ENCODE measurements at regions not wholly inside any gene's neighbourhood (a gene's known extent, or its start where the extent isn't known, plus 50 kb on each side); places are given as distances from the start of the nearest gene placed in this dataset.
"Not testable (repeated sequence)": the region's sequence is repeated elsewhere in the genome, so short reads cannot be mapped to it uniquely, and the experiment has no call there.

DNA sequence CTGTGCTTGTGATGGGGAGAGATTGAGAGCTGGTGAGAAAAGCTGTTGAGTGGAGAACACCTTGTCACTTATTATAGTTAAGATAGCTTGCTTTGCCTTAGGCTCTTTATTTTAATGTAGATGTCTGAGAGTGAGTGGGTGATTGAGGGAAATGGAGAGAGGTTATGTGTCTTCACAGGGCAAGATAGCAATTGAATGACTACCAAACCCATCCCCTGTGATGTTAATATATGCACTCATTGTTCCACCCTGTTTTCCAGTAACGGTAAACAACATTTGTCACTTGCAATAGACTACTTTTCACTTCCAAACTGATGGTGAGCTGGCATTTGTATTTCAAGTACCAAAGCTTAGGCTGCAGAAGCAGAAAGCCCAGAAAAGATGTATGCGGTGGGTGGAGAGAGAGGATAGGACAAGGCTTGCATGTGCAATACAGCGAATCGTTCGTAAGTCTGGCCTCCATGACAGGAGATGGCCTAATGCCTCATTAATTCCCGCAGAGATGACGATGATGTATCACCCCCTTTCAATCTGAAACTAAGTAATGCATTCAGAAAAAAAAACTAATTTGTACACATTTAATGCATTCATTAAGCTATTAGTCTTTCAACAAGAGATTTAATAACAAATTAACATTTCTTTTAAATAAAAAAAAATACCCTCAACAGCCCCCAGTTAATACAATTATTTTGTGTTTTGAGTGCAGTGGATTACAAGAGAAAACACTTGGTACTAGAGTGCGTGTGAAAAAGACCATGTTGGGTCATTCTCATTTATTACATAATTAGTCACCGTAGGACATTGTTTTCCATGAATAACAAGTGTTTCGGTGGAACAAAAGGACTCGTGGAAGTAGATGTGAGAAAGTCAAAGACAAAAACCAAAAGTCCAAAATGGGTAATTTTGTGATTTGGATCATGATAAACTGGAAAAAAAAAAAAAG lies 699.0 kb downstream of the BRINP1 start:
- DNase-seq: no peak

DNA sequence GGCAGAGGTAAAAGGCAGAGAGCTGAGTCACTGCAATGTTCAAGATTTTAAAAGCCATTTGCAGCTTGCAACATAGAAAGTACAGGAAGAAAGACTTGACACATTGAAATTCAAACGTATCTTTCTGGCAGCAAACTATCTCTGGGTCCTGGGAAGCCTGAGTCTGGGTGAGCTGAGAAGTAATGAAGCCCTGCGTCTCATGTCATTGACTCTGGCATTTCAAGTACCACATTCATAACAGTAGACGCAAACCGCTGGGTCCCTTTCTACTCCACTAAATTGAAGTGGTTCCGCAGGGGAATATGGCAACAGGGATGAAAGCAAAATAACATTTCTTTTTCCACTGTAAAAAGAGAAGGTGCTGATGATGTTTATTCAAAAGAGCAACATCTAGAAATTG lies 694.3 kb downstream of the BRINP1 start:
- DNase-seq: peak; percentile 3 to 25

DNA sequence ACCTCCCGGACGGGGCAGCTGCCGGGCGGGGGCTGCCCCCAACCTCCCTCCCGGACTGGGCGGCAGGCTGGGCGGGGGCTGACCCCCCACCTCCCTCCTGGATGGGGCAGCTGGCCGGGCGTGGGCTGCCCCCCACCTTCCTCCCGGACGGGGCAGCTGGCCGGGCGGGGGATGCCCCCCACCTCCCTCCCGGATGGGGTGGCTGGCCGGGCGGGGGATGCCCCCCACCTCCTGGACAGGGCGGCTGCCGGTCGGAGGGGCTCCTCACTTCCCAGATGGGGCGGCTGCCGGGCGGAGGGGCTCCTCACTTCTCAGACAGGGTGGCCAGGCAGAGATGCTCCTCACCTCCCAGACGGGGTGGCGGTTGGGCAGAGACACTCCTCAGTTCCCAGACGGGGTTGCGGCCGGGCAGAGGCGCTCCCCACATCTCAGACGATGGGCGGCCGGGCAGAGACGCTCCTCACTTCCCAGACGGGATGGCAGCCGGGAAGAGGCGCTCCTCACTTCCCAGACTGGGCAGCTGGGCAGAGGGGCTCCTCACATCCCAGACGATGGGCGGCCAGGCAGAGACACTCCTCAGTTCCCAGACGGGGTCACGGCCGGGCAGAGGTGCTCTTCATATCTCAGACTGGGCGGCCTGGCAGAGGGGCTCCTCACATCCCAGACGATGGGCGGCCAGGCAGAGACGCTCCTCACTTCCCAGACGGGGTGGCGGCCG lies 691.1 kb downstream of the BRINP1 start:
- DNase-seq: not testable (repeated sequence)

DNA sequence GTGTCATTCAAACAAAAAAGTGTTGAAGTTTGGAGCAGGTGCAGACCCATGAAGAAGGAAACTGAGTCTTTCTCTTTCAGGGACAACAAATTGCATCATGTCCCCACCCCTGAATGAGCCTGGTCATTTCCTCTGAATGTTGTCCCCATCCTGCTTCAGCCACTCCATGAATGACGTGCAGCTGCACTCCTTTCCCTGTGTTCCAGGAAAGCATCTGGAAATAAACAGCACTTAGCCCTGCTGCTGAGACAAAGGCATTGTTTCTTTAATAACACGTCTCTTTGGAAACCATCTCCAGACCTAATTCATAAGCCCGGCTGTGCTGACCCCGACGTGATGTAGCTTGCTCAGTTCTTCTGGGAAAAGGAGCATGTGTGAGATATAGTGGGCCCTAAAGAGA lies 682.3 kb downstream of the BRINP1 start:
- DNase-seq: no peak

DNA sequence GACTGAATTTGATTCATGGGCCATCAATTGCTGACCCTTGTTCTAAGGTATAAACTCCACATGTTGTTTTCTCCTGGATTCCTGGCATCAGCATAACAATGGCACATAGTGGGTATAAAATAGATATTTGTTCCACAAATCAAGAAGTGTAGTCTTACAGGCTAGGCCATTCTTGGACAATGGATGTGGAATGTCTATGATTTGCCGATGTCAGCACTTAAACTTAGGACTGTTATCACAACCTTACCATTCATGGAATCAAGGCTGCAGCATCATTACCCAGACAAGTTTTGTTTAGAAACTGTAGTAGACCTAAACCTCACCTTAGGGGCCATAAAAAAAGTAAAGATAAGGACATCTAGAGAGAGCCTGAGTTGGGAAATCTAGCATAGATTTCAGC lies 680.0 kb downstream of the BRINP1 start:
- no peak for DNase-seq

DNA sequence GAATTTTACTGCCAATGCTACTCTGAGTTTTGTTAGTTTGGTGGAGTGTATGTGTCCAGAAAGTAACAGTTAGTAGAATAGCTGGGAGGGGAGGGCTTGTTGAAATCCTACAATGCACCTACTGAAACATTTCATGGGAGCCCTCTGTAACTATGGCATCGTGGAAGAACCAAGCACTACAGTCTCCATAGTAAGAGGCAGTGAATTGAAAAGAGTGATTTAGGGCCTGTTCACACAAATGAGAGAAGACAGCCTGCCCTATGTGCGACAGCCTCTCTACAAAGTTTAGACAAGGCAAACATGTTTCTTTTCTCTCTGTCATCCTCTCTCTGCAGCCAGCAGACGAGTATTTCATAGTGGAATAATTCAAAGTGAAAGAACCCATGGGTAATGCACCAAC lies 676.6 kb downstream of the BRINP1 start:
- DNase-seq: no peak

GRCh38 chr9:118693645-118694044 lies 675.6 kb downstream of the BRINP1 start:
- no peak for DNase-seq

- not testable (repeated sequence) for DNase-seq
Observed at GRCh38 chr9:118695249-118695648, 674.0 kb downstream of the BRINP1 start.

DNA sequence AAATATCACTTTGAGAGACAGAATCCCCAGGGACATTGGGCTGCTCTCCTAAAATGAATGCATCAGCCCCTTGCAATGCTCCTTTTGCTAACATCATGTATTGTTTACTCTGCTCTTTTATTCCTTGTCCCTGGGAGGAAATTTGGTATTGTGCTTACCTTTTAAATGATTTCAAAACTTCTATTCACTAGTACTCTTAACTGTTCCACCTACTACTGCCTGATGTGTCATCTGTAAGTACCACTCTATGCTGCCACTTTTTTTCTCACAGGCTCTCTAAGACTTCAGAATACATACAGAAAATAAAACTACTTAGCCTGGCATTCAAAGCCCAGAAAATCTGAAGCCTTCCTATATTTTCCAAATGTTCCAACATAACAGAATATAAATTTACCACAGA lies 667.2 kb downstream of the BRINP1 start:
- DNase-seq: no peak

DNA sequence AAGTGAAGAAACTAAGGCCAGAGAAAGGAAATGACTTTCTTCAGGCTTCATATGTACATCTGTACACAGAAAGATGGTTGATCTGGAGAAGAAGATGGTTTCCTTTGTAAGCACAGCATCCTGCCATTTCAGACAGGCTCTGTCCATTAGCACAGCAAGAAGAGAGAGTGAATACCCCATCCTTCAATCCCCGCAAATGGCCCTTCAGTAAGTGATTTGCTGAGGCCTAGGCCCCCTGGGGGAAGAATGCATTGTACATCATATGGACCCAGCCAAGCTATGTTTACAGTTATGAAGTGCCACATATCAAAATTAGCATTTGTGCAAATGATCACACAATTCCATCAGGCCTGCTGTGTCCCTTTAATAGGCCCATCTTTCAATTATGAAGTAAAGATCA lies 657.4 kb downstream of the BRINP1 start:
- DNase-seq: no peak

GRCh38 chr9:118721276-118721675 lies 648.0 kb downstream of the BRINP1 start:
- no peak for DNase-seq

DNA sequence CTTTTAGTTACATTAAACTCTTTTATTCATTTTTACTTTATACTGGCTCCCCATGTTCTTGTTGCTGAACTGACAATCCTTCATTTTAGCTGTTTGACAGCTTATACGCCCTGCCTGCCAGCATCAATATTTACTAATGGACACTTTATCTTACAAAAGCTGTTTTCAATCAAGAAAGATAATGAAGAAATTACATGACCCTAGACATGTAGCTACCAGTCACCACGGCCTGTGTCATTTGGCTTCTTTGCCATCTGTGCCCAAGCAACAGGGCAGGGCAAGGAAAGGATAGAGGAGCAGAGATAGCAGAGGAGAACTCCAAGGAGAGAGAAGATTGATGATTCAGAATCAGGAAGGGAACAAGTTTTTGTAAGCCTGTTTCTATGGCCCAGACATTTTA lies 647.3 kb downstream of the BRINP1 start:
- no peak for DNase-seq

DNA sequence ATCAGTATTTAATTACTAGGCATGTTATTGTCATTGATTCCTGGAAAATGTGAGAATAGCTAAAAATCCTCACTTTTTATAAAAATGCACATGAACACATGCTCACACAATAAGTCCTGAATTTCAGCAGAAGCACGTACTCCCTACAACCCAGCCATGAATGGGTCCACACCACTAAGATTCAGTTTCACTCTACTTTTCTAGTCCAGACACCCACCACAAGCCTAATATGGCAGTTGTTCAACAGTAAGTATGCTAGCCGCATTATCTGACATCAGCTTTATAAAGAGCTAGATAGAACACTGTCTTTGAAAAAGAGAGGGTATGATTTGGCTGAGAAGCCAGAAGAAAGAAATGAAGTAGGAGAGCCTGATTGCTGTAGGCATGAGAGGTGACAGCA lies 639.3 kb downstream of the BRINP1 start:
- no peak for DNase-seq

GRCh38 chr9:118732998-118733397 lies 636.2 kb downstream of the BRINP1 start:
- DNase-seq: no peak

DNA sequence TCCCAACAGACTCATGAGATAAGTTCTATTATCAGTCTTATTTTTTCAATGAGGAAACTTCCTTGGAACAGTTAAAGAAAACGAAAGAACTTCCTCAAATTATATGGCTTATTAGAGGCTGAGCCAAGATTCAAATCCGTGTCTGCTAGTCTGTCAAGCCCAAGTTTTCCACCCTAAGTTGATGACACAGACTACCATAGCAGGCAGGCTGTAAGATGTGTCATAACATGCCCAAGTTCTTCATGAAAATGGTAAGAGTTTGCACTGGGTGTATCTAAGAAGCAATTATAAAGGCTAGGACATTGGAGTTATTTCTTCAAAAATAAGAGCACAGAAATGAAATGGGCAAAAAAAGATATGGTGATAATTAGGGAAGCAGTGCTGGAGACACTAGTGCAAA lies 634.5 kb downstream of the BRINP1 start:
- no peak for DNase-seq

GRCh38 chr9:118736406-118736805 lies 632.8 kb downstream of the BRINP1 start:
- DNase-seq: no peak

GRCh38 chr9:118751077-118751847 lies 618.0 kb downstream of the BRINP1 start:
- no peak for DNase-seq

- no peak for DNase-seq
Observed at GRCh38 chr9:118751848-118752223, 617.4 kb downstream of the BRINP1 start.

DNA sequence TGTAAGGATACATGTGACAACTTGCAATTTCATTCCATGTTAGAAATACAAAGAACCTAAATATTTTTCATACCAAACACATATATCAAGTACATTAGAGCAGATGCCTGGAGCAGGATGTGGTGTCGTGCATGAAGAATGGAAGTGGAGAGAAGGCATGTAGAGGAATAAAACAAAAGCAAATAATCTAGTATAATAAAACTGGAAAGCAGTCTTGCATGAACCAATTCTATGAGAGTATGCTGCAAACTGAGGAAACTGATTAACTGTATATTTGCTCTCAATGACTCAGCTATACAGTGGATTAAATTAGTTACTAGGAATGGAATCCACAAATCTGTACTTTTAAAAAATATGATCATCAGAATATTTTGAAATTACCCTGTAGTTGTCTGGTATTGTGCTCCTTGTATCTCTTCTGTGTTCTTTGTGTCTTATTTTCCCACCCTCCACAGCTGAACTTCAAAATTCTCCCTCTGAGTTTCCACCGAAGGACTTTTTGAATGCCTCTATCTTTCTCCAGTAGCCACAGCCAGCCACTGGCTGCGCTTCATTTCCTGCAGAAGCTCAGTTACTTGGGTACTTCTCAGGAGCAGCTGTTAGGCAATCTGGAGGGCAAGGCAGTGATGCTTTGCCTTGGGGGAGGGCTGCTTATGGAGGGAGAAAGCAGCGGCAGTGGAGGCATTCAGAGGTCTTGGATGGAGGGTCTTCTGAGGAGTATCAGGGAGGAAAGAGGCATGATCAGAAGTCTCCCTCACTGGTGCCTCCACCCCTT lies 608.0 kb downstream of the BRINP1 start:
- no peak for DNase-seq

GRCh38 chr9:118767571-118767970 lies 601.7 kb downstream of the BRINP1 start:
- no peak for DNase-seq

DNA sequence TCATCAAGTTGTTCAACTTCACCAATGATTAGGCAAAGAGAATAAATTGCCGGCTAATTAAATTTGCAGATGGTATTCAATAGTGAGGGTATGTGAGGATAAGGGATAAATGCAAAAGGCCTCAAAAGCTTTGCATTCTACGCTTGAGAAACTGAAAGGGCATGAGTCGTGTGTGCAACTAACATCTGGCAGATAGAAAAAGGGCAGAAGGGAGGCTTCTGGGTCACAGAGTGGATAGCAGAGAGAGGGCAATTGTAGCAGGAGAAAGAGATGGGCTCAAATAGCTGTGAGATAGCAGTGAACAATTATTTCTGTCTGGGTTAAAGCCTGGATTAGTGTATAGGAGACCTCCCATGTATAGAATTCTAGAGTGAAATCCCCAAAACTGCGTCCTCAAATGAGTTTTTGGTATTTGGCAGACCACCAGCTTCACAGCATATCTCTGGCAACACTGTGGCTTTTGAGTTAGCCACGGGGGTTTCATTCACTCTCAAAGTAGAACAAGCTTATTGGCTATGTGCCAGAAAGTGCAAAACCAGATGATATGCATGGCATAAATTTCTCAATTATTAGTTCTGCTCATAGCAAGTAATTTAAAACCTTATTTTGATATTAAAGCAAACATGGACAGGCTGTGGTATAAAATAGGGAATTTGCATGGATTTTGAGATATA lies 586.3 kb downstream of the BRINP1 start:
- DNase-seq: no peak

DNA sequence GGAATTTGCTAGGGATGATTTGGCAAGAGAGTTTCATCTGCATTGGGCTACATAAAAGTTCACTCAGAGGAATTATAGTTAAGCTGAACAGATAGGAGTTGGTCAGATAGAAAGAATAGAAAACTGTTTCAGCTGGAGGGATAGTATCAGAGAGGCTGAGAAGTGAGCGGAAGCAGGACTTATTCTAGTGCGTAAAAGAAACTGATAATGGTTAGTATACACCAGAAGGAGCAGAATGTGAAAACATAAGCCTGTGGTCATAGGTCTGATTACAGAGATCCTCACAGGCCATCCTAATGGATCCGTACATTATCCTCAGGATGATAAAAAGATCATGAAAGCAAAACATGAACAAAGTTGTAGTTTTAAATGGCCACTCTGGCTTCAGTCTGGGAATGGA lies 585.2 kb downstream of the BRINP1 start:
- no peak for DNase-seq
